Activated CD4-positive, alpha-beta T cell treated with anti-CD3 and anti-CD28 coated beads, Interleukin-2, Interleukin-6, amounts not matched to agents 100 ng/mL and 50 ng/mL, durations not matched to agents 16 hours and 8 hours (primary cell): ENCODE measurements at regions not wholly inside any gene's neighbourhood (a gene's known extent, or its start where the extent isn't known, plus 50 kb on each side); places are given as distances from the start of the nearest gene placed in this dataset.

Experiments used
- DNase-seq: peaks from one replicate; pipeline ENCODE4 v3.0.0-alpha.2; 2020

DNA sequence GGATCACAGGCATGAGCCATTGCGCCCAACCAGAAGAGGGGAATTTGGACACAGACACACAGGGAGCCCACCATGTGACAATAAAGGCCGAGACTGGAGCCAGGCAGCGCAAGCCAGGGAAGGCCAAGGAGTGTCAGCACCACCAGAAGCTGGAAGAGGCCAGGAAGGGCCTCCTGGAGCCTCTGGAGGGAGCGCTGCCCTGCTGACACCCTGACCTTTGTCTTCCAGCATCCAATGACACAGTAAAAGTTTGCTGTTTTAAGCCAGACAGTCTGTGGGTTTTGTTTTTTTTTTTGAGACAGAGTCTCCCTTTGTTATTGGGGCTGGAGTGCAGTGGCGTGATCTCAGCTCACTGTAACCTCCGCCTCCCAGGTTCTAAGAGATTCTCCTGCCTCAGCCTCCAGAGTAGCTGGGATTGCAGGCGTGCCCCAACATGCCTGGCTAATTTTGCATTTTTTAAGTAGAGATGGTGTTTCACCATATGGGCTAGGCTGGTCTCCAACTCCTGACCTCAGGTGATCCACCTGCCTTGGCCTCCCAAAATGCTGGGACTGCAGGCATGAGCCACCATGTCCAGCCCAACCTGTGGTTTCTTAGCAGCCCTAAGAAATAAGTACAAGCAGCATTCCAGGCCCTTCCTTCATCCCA is 215.8 kb downstream of the CTTN start:
- no peak for DNase-seq

DNA sequence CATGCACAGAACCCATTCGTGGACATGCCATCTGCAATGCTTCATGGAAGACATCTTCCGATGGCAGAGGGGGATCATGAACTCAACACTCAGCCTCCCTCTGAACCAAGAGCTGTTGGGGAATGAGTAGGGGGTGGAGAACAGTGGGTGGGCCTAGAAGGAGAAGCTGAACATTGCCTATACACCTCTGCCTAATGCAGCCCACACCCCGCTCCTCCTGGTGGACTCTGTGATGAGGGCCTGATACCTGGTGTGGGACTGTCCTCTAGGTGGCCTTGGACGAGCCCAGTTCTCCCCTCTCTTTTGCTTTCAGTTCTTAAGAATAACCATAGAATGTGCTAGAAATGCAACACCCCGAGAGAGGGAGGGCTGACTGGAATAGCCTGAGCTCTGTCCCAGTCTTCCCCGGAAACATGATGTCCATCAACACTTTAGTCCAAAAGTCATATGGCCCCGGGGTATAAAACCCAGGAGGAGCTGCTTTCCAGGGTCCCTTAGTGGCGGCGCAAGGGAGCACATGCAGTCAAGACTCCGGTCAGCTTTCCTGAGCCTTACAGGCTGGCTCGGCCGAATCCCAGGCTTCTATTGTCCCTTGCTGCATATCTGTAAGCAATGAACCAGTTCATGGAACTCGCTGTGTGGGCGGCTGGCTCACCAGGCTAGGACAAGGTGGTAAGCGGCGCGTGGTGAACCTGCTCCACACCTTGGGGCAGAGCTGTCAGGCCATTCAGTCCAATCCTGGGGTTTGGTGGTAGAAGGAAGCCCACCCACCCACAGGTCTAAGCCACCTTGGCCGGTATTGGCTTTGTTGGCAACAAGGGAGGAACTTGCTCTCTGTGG is 216.9 kb downstream of the CTTN start:
- no peak for DNase-seq

DNA sequence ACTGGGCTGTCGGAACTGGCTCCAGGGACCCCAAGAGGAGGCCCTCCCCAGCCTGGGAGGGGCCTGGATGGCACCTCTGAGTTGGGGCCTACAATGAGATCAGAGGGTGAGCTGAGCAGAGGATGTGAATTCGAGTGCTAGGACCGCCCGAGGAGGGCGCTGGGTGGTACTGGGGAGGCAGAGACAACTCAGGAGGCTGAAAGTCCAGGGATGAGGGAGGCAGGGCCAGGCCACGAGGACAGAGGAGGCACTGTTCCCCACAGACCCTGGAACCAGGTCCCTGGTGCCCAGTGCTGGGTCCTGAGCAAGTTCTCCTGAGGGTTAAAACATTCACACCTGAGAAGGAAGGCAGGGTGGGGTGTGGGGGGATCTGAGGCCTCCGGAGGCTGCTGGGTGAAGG is 218.0 kb downstream of the CTTN start:
- DNase-seq, result no peak

DNA sequence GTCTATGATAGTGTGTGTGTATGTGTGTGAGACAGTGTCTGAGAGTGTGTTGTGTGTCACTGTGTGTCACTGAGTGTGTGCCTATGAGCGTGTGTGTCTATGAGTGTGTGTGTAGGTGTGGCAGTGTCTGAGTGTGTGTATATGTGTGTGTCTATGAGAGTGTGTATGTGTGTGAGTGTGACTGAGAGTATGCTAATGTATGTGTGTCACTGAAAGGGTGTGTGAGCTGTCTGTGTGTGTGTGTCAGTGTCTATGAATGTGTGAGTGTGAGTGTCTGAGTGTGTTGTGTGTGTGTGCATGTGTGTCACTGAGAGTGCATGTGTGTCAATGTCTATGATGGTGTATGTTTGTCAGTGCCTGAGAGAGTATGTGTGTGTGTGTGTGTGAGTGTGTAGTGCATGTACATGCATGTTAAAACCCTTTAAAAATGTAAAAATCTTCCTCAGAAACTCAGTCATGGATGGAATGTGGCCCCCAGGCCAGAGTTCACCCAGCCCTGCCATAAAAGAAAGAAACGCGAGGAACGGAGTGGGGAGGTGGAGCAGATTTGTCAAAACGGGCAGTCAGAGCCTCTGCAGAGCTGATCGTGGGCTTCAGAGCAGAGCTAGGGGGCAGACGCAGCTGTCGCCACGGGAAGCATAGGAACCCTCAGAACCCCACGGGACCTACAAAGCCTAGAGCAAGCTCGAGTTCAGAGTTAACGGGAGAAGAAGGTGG is 218.8 kb downstream of the CTTN start:
- DNase-seq, result no peak

DNA sequence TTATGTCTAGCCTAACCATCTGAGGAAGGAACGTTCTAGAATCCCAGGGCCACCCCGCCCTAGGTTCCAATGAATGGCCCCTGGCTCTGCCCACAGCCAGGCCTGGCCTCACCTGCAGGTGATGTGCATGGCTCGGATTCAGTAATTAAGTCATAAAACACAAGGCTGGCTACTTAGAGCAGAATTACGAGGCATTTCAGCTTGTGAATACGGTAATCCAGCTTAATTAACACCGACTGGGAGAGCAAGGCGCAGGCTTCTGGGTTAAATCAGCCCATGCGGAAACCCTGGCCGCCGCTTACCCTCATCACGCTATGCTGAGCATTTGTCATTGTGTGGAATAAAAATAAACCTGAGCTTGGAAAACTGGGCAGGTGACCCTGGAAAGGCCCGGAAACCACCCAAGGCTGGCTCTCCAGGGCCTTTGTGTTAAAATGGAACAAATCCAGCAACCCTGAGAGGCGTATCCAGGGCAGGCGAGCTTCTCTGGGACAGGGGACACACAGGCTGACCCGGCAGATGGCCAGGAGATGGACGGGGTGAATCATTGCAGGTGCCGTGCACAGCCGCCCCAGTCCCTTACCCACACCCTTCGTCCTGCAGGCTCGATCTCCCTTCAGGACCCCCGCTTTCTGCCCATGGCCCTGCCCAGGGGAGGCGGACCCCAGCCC is 220.2 kb downstream of the CTTN start:
- no peak for DNase-seq

DNA sequence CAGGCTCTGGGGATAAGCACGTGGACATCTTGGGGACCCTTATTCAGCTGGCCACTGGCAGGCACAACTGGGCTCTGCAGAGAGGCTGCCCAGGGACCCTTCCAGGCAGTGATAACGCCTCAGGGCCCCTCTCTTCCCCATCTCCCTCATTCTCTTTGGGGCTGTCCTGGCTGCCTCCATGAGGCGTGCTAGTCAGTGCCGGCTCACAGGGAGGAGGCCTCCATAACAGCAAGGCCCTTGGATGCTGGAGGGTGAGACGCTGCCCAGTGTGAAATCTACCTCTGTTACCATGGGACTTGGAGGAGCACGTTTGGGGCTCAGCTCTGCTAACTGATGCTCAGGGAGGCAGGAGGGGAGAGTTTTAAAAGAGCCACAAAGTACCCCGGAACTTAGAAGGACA is 221.3 kb downstream of the CTTN start:
- no peak for DNase-seq

DNA sequence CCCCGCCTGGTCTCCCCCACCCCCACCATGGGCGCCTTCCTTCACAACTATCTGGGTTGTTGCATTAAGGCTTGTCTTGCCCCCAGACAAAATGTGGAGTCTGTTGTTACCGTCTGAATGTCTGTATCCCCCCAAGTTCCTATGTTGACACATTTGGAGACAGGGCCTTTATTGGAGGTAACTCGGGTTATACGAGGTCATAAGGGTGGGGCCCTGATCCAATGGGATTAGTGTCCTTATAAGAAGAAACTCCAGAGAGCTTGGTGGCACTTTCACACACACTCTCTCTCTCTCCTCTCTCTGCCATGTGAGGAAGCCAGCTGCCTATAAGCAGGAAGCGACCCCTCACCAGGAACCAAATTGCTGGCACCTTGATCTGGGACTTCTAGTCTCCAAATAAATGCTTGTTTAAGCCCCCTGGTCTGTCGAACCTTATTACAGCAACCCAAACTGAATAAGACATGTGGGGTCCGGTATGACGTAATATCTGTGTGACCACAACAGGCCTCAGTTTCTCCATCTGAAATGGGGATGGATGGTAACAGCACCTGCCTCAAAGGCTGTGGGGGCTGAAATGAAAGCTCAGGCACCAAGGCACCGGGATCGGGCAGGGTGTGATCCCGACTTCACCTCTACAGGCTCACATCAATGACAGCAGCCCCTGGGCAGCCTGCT is 222.3 kb downstream of the CTTN start:
- no peak for DNase-seq

DNA sequence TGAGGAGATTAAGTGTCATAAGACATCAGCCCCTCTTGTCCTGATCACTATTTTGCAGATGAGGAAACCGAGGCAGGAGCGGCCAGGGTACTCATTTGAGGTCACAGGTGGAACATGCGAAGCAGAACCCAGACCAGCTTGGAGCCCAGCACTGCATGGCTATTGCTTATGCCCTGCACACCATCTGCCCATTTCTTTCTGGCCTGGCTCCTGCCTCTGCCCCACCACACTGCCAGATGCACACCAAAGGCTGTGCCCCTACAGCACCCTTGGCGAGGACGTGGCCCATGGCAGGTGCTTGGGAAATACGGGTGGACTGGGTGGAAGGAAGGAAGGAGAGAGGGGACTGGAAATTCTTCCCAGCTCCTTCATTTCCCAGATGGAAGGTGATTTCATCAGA is 222.9 kb downstream of the CTTN start:
- no peak for DNase-seq

DNA sequence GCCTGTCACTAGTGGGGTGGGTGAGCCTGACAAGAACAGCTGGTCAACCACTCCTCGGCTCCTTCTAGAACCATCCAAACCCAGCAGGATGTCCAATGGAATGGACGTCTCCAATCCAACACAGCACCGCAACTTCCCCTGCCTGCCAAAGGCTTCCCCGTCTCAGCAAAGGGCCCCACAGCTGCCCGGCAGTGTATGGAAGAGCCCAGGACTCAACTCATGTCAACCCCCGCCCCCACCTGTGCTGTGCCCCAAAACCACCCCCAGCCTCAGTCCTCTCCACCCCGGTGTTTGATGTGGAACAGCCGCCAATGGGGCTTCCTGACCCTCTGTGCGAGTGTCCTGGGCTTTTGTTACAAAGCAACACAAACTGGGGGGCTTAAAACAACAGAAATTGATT is 223.8 kb downstream of the CTTN start:
- no peak for DNase-seq

DNA sequence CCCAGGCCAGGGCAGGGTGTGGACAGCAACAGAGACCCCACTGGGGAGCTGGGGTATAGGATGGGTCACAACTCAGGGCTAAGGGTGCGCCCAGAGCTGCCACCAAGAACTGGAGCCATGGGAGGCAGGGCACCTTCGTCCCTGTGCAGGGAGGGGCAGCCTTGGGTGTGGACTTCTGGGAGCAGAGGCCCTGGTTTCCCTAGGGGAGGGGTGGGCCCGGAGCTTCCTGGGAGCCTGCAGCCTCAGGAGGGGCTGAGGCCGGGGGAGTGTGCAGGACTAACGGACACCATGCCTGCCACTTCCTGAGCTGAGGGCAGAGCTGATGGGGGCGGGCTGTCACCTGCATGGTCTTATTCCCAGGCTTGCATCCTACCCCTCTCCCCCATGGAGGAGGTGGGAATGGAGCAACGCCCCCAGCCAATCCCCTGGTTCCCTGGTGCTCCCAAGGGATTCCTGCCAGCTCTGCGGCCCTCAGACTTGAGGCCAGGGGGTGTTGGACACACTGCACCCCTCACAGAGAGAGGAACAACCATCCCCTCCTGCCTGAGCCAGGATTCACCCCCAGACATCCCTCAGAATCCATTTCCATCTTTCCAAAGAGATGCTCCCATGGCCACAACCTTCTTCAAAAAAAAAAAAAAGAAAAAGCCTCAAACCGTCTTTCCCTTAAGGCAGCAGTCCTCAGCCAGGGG is 225.7 kb downstream of the CTTN start:
- no peak for DNase-seq

DNA sequence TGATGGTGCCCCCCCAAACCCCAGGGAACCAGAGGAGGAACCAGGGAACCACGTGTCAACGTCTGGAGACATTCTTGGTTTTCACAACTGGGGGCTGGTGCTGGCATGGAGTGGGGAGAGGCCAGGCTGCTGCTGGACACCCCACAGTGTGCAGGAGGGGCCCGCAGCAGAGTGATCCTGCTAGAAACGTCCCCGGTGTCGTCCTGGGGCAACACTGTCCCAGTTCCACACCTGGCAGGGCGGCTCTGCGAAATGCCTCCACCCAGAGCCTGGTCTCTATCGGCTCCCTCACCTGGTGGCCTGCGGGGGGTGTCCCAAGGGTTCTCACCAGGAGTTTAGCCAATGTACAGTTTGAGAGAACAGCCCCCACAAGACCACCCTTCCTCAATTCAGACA is 226.3 kb downstream of the CTTN start:
- DNase-seq, result no peak

DNA sequence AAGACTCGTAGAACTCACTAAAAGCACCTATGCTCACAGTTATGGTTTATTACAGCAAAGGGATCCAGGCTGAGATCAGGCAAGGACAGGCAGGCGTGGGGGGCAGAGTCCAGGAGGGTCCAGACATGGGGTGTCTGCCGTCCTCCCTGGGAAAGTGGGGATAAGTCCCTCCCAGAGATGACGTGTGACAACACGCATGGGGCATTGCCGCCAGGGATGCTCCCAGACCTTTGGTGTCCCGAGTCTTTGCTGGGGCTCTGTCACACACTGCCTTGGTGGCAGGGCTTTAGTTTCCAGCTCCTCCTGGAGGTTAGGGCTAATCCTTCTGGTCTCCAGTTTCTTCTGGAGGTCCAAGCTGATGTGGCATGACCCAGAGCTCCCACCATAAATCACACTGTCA is 226.7 kb downstream of the CTTN start:
- no peak for DNase-seq

DNA sequence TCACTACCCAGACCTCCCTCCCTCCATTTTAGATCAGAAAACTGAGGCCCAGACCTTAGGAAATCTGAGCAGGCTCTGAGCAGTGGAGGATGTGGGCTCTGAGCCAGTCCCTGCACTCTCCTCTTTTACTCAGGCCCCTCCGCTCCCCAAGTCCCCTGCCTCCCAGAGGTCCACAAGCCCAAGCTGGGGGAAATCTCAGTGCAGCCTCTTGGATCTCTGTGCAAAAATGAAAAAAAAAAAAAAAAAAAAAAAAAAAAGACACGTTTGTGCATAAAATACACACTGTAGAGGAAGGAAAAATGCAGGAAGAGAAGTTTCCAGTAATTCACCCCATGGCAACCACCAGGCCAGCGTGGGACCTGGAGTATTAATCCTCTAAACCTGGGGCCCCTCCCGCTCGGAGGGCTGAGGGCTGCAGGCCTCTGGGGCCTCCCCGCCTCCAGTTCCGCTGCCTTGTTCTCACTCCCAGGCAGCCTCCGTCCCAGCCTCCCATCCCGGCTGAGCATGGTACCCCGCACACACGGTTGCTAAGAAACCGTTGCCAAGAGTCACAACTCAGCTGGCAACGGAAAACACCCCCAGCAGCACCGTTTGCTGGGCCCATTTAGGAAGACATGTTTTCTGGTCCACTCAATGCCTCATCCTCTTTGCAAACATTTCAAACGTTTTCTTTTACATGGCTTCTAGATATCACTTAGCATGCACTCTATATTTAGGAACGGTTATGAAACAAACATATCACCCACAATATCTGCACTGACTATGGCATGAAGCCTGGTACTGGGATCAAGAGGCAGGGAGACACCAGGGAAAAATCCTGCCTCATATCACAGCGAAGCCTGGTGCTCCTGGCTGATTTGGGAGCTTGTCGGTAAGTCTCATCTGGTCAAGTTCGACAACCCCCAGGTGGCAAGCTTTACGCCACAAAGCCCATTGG is 227.5 kb downstream of the CTTN start:
- DNase-seq, result no peak

DNA sequence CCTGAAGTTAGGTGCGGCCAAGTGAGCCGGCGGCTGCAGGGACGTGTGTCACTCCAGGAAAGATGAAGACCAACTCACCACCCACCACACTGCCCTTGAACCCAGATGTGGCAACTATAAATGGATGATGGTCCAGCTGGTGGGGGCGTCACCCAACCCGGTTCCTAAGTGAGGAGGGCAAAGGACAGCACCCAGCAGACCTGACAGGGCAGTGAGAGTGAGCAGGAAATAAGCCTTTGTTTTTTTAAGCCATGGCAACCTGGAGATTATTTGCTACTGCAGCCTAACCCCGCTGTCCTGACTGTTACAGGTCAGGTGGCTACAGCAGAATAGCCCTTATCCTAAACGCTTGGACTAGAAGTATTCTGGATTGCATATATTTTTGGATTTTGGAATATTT is 228.9 kb downstream of the CTTN start:
- DNase-seq, result no peak

DNA sequence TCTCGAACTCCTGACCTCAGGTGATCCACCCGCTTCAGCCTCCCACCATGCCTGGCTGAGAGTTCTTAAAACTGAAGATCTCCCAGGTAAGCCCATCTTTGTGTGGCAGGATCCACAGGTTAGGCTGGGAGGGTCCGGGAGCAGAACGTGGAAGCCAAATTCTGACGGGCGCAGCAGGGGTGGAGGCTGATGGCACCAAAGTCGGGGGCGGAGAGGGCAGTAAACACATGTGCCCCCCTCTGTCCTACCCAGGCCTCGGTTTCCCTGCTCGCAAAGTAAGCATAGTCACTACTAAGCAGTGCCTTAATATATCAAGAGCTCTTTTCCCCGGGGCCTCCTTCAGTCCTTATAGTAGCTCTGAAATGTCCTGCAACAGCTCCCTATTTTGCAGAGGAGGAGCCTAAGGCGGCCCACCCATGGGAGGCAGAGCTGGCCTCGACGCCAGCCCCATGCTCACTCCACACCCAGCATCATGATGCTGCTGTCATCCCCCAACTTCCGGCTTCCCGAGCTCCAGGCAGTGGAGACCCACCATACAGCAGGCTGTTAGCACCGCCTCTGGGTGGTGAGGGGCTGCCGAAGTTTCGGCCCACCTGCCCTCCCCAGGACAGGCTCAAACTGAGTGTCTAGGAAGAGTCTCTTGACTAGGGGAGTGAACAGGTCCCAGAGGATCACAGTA is 230.0 kb downstream of the CTTN start:
- no peak for DNase-seq

DNA sequence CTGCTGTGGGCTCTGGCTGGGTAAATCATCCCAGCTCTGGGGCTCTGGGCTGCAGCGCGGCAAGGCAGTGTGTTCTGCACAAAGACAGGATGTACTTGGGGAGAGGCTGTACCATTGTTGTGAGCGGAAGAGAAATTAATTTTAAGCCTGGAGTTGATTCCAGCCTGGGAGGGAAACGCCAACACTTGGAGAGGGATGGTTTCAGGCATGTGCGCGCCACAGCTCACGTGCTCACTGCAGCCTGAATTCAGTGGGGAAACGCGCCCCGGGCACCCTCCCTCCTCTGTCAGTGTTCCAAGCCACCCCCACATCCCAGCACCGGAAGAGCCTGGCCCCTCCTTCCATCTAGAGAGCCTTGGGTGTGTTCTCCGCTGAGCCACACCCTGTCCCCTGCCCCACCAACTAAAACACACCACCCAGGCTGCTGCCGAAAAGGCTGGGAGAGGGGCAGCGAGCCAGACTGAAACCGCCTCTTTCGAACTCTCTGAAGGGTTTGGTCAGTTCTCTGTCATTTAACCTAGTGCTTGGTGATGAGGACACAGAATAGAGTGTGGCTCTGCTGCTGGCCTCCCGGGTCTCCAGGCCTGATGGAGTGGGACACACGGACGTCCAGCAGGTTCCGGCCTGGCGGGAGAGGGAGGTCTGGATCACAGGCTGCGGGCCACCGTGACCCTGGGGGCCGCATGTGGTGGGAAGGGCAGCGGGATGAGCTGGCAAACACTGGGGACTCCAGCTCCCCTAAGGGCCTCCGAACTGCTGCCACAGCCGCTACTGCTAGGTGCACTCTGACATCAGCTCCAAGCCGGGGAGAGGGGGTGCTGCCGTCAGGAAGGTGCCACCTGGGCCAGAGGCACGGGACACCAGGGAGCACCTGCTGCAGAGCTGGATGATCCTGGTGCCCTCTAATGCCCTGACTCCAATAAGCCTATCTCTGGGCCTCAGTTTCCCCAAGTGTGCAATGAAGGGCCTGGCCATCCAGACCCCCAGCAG is 230.8 kb downstream of the CTTN start:
- DNase-seq, result no peak

DNA sequence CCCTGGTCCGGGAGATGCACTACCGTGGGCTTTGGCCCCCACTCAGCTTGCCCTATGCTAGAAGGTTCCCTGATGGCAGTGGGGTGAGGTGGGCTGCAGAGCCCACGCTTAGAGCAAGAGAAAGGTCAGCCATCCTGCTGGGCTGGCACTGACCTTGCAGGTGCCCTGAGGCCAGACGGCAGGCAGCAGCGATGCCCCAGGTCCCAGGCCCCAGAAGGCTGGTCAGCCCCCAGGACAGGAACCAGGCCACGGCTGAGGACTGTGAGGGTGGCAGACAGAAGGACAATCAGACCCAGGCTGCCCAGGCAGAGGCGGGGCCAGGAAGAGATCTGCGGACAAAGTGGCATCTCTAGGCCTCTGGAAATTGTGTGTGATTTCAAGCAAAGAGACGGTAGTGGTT is 231.7 kb downstream of the CTTN start:
- DNase-seq, result no peak

DNA sequence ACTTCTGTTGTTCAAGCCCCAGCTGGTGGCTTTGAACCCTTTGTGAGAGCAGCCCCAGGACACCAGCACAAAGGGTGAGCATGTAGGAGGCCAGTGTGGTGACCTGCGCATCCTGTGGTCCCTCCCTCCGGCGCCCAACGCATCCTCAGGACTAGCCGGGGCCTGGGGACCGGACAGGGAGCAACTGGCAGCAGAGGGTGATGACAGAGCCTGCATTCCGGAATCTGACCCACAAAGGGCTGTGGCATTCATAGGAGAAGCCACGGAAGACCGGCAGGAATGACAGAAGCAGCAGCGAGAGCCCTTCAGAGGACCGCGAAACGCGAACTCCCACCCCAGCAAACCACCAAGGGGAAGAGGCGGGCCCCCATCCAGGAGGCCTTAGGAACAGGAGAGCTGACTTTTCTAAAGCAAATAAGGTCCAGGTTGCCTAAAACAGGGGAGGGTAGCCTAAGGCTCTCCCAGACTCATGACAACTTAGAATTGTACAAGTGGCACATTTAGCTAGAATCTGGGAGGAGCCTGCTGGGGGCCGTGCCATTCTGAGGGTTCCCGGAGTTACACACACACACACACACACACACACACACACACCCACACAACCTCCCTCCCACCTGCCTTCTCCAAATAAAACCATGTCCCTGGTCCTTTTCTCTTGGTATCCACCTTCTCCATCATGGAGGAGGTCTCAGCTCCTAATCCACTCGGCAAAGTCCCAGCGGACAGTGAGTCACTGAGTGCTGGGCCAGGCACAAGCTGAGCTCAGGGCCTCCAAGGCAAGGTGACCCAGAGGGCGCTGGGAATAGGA is 232.7 kb downstream of the CTTN start:
- no peak for DNase-seq
